SU-DHL-6 (cell line): ENCODE measurements at regions not wholly inside any gene's neighbourhood (a gene's known extent, or its start where the extent isn't known, plus 50 kb on each side); places are given as distances from the start of the nearest gene placed in this dataset.

Source experiments
- EZH2phosphoT487 ChIP-seq: fragments of 200-600 bp; sonication (generic), shearing (Covaris generic); conservative IDR thresholded peaks from 2 replicates; pipeline ENCODE4 v1.6.1; 2018; ENCODE audit warnings: mild to moderate bottlenecking, antibody characterized with exemption, low read length, moderate library complexity, mixed read lengths
- TF ChIP-seq, protein P1 (sequence below): fragments of 200-600 bp; sonication (generic); IDR thresholded peaks from one replicate; pipeline ENCODE4 v1.5.1; 2017; ENCODE audit warnings: antibody characterized with exemption, mild to moderate bottlenecking, low read length, moderate library complexity; ENCODE audit not compliant: insufficient read depth, poor library complexity, severe bottlenecking

DNA sequence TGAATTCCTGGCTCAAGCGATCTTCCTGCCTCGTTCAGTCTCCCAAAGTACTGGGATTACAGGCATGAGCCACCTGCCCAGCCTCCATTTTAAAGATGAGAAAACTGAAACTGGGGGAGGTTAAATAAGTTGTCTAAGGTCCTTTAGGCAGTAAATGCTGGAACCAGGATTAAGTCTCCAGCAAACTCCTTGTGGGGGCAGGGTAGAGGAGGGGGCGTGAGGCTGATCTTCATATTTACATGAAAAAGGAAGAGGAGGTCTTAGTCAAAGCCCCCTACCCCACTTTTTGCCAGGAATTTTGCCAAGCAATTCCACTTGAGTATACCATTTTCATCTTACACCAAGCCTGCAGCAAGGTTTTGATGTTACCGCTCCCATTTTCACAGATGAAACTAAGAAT lies 76.6 kb upstream of the NR4A3 start:
- TF ChIP-seq, protein P1, sequence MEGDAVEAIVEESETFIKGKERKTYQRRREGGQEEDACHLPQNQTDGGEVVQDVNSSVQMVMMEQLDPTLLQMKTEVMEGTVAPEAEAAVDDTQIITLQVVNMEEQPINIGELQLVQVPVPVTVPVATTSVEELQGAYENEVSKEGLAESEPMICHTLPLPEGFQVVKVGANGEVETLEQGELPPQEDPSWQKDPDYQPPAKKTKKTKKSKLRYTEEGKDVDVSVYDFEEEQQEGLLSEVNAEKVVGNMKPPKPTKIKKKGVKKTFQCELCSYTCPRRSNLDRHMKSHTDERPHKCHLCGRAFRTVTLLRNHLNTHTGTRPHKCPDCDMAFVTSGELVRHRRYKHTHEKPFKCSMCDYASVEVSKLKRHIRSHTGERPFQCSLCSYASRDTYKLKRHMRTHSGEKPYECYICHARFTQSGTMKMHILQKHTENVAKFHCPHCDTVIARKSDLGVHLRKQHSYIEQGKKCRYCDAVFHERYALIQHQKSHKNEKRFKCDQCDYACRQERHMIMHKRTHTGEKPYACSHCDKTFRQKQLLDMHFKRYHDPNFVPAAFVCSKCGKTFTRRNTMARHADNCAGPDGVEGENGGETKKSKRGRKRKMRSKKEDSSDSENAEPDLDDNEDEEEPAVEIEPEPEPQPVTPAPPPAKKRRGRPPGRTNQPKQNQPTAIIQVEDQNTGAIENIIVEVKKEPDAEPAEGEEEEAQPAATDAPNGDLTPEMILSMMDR, result no peak
- TF ChIP-seq EZH2phosphoT487, result no peak
